Neural crest cell (in vitro differentiated cells): ENCODE measurements at regions not wholly inside any gene's neighbourhood (a gene's known extent, or its start where the extent isn't known, plus 50 kb on each side); places are given as distances from the start of the nearest gene placed in this dataset.

Experiments
- DNase-seq: peaks from one replicate; pipeline ENCODE4 v3.0.0; 2021; ENCODE audit warnings: low read depth, mixed read lengths, low spot score
- H3K27ac Mint-ChIP-seq: one replicate; pipeline ENCODE4 v1.8.0; 2021; ENCODE audit warnings: mild to moderate bottlenecking, mixed read lengths; ENCODE audit not compliant: unreplicated experiment
- H3K27me3 Mint-ChIP-seq: 2 replicates; pipeline ENCODE4 v1.8.0; 2021; ENCODE audit warnings: low read depth, mild to moderate bottlenecking, mixed read lengths
- H3K36me3 Mint-ChIP-seq: 2 replicates; pipeline ENCODE4 v1.8.0; 2021; ENCODE audit warnings: low read depth, mild to moderate bottlenecking, mixed read lengths
- H3K4me1 Mint-ChIP-seq: 2 replicates; pipeline ENCODE4 v1.8.0; 2021; ENCODE audit warnings: mixed read lengths
- H3K4me3 Mint-ChIP-seq: one replicate; pipeline ENCODE4 v1.8.0; 2021; ENCODE audit warnings: mild to moderate bottlenecking, mixed read lengths
- H3K9me3 Mint-ChIP-seq: 2 replicates; pipeline ENCODE4 v1.8.0; 2021; ENCODE audit warnings: mixed read lengths
- CTCF ChIP-seq: fragments of 200-600 bp; sonication (generic); conservative IDR thresholded peaks from 2 replicates; pipeline ENCODE4 v1.5.0; 2021; ENCODE audit warnings: antibody characterized with exemption, mild to moderate bottlenecking

- Mint-ChIP-seq H3K4me1 (no peaks in the 10 kb centered on the region), H3K27ac (no peak overlapping the region), H3K36me3 (no peaks in the 10 kb centered on the region), H3K27me3 (no peaks in the 10 kb centered on the region), H3K9me3 (no peaks in the 10 kb centered on the region), H3K4me3 (no peak overlapping the region)
- no peak for TF ChIP-seq CTCF
- DNase-seq = no peak
Observed at GRCh38 chr2:215705771-215706361, 270.0 kb upstream of the FN1 start.

GRCh38 chr2:215705281-215705680 is 269.4 kb upstream of the FN1 start:
- DNase-seq = no peak
- Mint-ChIP-seq H3K9me3 (no peaks in the 10 kb centered on the region), H3K36me3 (no peaks in the 10 kb centered on the region), H3K4me3 (no peak overlapping the region), H3K27ac (no peak overlapping the region), H3K4me1 (no peaks in the 10 kb centered on the region), H3K27me3 (no peaks in the 10 kb centered on the region)
- no peak for TF ChIP-seq CTCF

GRCh38 chr2:215702116-215702902 is 266.4 kb upstream of the FN1 start:
- H3K9me3 Mint-ChIP-seq = peaks cover 5% of the 10 kb centered on the region
- no peak overlapping the region for H3K27ac Mint-ChIP-seq
- H3K4me1 Mint-ChIP-seq = no peaks in the 10 kb centered on the region
- no peak for TF ChIP-seq CTCF
- DNase-seq = no peak
- no peaks in the 10 kb centered on the region for H3K36me3 Mint-ChIP-seq
- H3K4me3 Mint-ChIP-seq = no peak overlapping the region
- H3K27me3 Mint-ChIP-seq = no peaks in the 10 kb centered on the region

- DNase-seq = no peak
- Mint-ChIP-seq H3K27me3 (no peaks in the 10 kb centered on the region), H3K9me3 (peaks cover 5% of the 10 kb centered on the region), H3K27ac (no peak overlapping the region), H3K4me1 (no peaks in the 10 kb centered on the region), H3K4me3 (no peak overlapping the region), H3K36me3 (no peaks in the 10 kb centered on the region)
- no peak for TF ChIP-seq CTCF
Observed at GRCh38 chr2:215699700-215700538, 264.1 kb upstream of the FN1 start.

- Mint-ChIP-seq H3K27ac (no peak overlapping the region), H3K4me3 (no peak overlapping the region), H3K36me3 (no peaks in the 10 kb centered on the region), H3K4me1 (peaks cover under 1% of the 10 kb centered on the region), H3K27me3 (no peaks in the 10 kb centered on the region), H3K9me3 (peaks cover 8% of the 10 kb centered on the region)
- no peak for TF ChIP-seq CTCF
- no peak for DNase-seq
Observed at GRCh38 chr2:215699018-215699417, 263.1 kb upstream of the FN1 start.
